Calu3 (cell line): ENCODE measurements at regions not wholly inside any gene's neighbourhood (a gene's known extent, or its start where the extent isn't known, plus 50 kb on each side); places are given as distances from the start of the nearest gene placed in this dataset.

Experiments used
- BruUV-seq: library from RNA; stranded (reverse); fragments of 400-500 nt; replicated peaks from 2 replicates; lab custom pipeline; 2021; lab: Mats Ljungman, UMichigan
- CTCF ChIA-PET: fragments of 300-600 bp; sonication (Branson Sonifier 250); formaldehyde crosslinking; loops from one replicate; lab custom pipeline; 2022; ENCODE audit warnings: antibody characterized with exemption; lab: Charles Lee
- DNase-seq: peaks from one replicate; pipeline ENCODE4 v3.0.0; 2022
- H3K27ac Mint-ChIP-seq: one replicate; pipeline ENCODE4 v1.8.0; 2022; ENCODE audit warnings: mixed read lengths; ENCODE audit not compliant: unreplicated experiment
- H3K27me3 Mint-ChIP-seq: one replicate; pipeline ENCODE4 v1.8.0; 2022; ENCODE audit warnings: mixed read lengths; ENCODE audit not compliant: unreplicated experiment
- H3K36me3 Mint-ChIP-seq: one replicate; pipeline ENCODE4 v1.8.0; 2022; ENCODE audit warnings: mild to moderate bottlenecking, moderate library complexity, mixed read lengths; ENCODE audit not compliant: insufficient read depth, unreplicated experiment
- H3K4me1 Mint-ChIP-seq: one replicate; pipeline ENCODE4 v1.8.0; 2022; ENCODE audit warnings: mild to moderate bottlenecking, low read depth, mixed read lengths; ENCODE audit not compliant: unreplicated experiment
- H3K4me3 Mint-ChIP-seq: one replicate; pipeline ENCODE4 v1.8.0; 2022; ENCODE audit warnings: mild to moderate bottlenecking, low read depth, moderate library complexity, mixed read lengths; ENCODE audit not compliant: unreplicated experiment
- H3K9me3 Mint-ChIP-seq: one replicate; pipeline ENCODE4 v1.8.0; 2022; ENCODE audit warnings: low read depth, mixed read lengths; ENCODE audit not compliant: unreplicated experiment
- CTCF ChIP-seq: fragments of 200-600 bp; IDR thresholded peaks from one replicate; pipeline ENCODE4 v1.8.0; 2022; ENCODE audit warnings: antibody characterized with exemption; ENCODE audit not compliant: unreplicated experiment
- intact Hi-C: fragments of 100-400 bp; cut with micrococcal nuclease; formaldehyde crosslinking; loops from one replicate; pipeline ENCODE4 v1.10.0; 2022; ENCODE audit not compliant: unreplicated experiment

DNA sequence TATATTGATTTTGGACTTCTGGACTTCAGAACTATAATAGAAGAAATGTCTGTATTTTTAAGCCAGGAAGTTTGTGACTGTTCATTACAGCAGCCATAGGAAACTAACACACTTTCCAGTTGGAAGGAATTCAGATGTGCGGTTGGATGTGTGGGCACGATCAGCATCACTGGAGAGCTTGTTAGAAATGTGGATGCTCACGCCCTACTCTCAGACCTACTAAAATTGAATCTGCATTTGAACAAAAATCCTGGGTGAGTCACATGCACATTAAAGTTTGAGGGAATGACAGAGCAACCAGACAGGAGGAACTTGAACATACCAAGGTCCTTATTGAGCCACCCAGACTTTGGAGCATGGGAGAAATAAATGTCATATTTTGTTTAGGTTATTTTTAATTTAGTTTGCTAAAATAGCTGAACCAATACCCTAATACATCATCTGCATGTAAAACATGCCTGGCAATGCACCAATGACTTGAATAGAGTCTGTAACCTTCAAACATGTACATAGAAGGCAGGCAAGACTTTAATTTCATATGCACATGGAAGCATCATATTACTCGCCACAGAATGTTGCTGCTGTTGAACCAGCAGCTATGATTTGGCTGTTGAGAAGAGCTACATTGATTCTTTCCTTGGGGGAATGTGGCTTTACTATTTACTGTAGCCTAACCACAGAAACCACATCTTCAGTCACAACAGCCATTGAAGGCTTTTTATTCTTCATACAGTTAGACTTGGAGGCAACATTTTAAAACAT lies 346.2 kb downstream of the BARHL2 start:
- Mint-ChIP-seq H3K4me3 (no peak overlapping the region), H3K27ac (no peak overlapping the region), H3K4me1 (no peaks in the 10 kb centered on the region), H3K9me3 (peaks cover 3% of the 10 kb centered on the region), H3K36me3 (no peaks in the 10 kb centered on the region), H3K27me3 (peaks cover 8% of the 10 kb centered on the region)
- no peak for DNase-seq
- BruUV-seq: no TSS peak
- no peak for TF ChIP-seq CTCF
- CTCF ChIA-PET: no interaction called here
- intact Hi-C loops: no loop called here

DNA sequence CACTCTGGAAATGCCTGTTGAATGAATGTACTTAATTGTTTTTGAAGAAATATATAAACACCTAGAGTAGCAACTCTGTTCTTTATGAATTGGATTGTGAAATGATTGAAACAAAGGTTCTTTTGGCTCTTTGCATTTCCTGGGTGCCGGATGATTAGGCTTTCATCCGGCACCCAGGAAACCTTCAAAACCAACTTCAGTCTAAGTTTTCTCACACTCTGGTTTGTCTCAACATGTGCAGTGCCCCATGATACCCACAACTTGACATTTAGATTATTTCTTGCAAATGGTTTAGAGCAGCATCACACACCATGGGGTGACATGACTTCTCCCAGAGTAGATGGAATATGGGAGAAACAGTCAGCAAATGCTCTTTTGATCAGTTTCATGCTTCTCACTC lies 354.9 kb downstream of the BARHL2 start:
- intact Hi-C loops: no loop called here
- no peak overlapping the region for H3K4me3 Mint-ChIP-seq
- H3K9me3 Mint-ChIP-seq: peaks cover 7% of the 10 kb centered on the region
- BruUV-seq: no TSS peak
- no peaks in the 10 kb centered on the region for H3K4me1 Mint-ChIP-seq
- CTCF ChIA-PET: no interaction called here
- H3K27me3 Mint-ChIP-seq: peaks cover 67% of the 10 kb centered on the region
- H3K36me3 Mint-ChIP-seq: no peaks in the 10 kb centered on the region
- H3K27ac Mint-ChIP-seq: no peak overlapping the region
- TF ChIP-seq CTCF: no peak
- DNase-seq: no peak

DNA sequence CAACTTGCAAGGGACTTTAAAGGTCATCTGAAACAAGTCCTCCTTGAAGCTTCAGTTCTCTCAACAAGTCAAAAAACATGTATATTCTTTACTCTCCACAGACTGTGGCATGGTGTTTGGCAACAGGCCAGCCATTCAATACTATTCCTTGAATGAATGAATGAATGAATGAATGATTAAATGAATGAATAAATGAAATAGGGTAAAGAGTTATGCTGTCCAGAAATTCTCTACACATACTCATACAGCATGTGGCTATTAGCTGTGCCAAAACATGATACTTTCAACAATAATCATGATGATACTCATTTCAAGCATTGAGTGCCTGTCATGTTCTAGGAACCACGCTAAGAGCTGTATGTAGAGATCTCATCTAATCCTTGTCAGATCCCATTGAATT lies 356.1 kb downstream of the BARHL2 start:
- Mint-ChIP-seq H3K36me3 (no peaks in the 10 kb centered on the region), H3K27ac (no peak overlapping the region), H3K9me3 (peaks cover 6% of the 10 kb centered on the region), H3K4me1 (no peaks in the 10 kb centered on the region), H3K4me3 (no peak overlapping the region), H3K27me3 (peaks cover 61% of the 10 kb centered on the region)
- intact Hi-C loops: no loop called here
- DNase-seq: no peak
- no peak for TF ChIP-seq CTCF
- CTCF ChIA-PET: no interaction called here
- no TSS peak for BruUV-seq

DNA sequence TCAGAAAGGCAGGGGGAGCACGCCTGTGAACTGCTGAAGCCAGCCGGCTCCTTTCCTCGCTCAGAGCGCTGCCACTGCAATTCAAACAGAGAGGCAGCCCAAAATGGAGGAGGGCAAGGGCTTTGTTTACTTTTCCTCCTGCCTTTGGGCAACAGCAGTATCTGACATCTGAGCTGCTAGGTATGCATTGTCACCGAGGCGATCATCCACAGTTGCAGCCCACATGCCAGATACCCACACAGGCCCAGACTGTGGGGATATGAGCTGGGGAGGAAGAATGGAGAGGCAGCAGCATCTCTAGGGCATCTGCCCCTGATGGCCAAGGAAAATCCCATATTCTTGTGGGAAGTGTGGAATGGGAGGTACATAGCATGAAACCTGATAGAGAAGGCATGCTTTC lies 357.1 kb downstream of the BARHL2 start:
- no peak overlapping the region for H3K4me3 Mint-ChIP-seq
- peaks cover 57% of the 10 kb centered on the region for H3K27me3 Mint-ChIP-seq
- H3K4me1 Mint-ChIP-seq: no peaks in the 10 kb centered on the region
- BruUV-seq: no TSS peak
- no peak overlapping the region for H3K27ac Mint-ChIP-seq
- H3K9me3 Mint-ChIP-seq: peaks cover 2% of the 10 kb centered on the region
- DNase-seq: no peak
- intact Hi-C loops: loop anchor here (5.0 kb wide), 1 partner anchor 133 kb away; no protein-coding TSS in a partner anchor
- CTCF ChIA-PET: no interaction called here
- no peaks in the 10 kb centered on the region for H3K36me3 Mint-ChIP-seq
- TF ChIP-seq CTCF: no peak
